Large intestine (tissue), 3 donors: ENCODE measurements at regions not wholly inside any gene's neighbourhood (a gene's known extent, or its start where the extent isn't known, plus 50 kb on each side); places are given as distances from the start of the nearest gene placed in this dataset.

Experiments
- DNase-seq, 2 donors: peaks; one replicate each; pipeline versions ENCODE4 v3.0.0 to v3.0.0-alpha.2; 2013
- H3K27ac ChIP-seq: one replicate; pipeline ENCODE4 v1.5.1; 2013; ENCODE audit warnings: low read length
- H3K27me3 ChIP-seq: 2 replicates; pipeline ENCODE4 v1.6.1; 2013; ENCODE audit warnings: low read length; ENCODE audit not compliant: control insufficient read depth, insufficient read depth
- H3K36me3 ChIP-seq: 2 replicates; pipeline ENCODE4 v1.6.1; 2013; ENCODE audit warnings: low read length; ENCODE audit not compliant: control insufficient read depth, insufficient read depth
- H3K4me1 ChIP-seq: one replicate; pipeline ENCODE4 v1.6.1; 2013; ENCODE audit warnings: low read length; ENCODE audit not compliant: control insufficient read depth, insufficient read depth
- H3K4me3 ChIP-seq: one replicate; pipeline ENCODE4 v1.5.1; 2013; ENCODE audit warnings: low read length
- H3K9me3 ChIP-seq: one replicate; pipeline ENCODE4 v1.6.1; 2013; ENCODE audit warnings: mild to moderate bottlenecking, low read depth, low read length, moderate library complexity; ENCODE audit not compliant: control insufficient read depth
- WGBS: methylation state at CpG from one replicate; pipeline ENCODE4 v1.1.5; 2013; ENCODE audit warnings: low lambda C conversion rate; ENCODE audit not compliant: insufficient coverage; 5-methylcytosine and 5-hydroxymethylcytosine counted together

GRCh38 chr6:65776332-65776731 is 69.3 kb upstream of the EYS start:
- H3K27me3 ChIP-seq = no peaks in the 10 kb centered on the region
- H3K4me1 ChIP-seq = no peaks in the 10 kb centered on the region
- H3K4me3 ChIP-seq = no peak overlapping the region
- peak in 1 of 2 donors; percentile 4 for DNase-seq
- H3K27ac ChIP-seq = no peak overlapping the region
- H3K36me3 ChIP-seq = no peaks in the 10 kb centered on the region
- no peaks in the 10 kb centered on the region for H3K9me3 ChIP-seq
- WGBS = no CpG with 5 or more reads among the region's 4 CpGs

DNA sequence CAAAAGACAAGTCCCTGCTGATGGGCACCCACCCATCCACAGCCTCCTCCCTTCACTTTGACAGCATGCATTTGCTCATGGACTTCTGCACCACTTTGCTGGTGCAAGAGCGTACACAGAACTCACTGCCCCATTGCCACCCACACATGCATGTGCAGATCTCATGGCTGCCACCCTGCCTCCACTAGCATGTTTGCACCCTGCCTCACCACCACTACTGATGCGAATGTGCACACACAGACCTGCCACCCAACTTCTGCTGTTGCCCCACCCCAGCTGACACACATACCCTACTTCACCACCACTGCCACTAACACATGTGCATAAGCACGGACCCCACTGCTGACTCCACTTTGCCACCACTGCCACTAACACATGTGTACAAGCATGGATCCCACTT is 64.9 kb upstream of the EYS start:
- Histone ChIP-seq H3K36me3 (no peaks in the 10 kb centered on the region), H3K9me3 (no peaks in the 10 kb centered on the region), H3K4me1 (no peaks in the 10 kb centered on the region), H3K27ac (no peak overlapping the region), H3K4me3 (no peak overlapping the region), H3K27me3 (no peaks in the 10 kb centered on the region)
- no CpG with 5 or more reads among the region's 3 CpGs for WGBS
- DNase-seq = no peak

GRCh38 chr6:65761890-65762289 is 54.9 kb upstream of the EYS start:
- no peak for DNase-seq
- Histone ChIP-seq H3K36me3 (no peaks in the 10 kb centered on the region), H3K4me3 (no peak overlapping the region), H3K9me3 (peaks cover 3% of the 10 kb centered on the region), H3K4me1 (no peaks in the 10 kb centered on the region), H3K27ac (no peak overlapping the region), H3K27me3 (no peaks in the 10 kb centered on the region)
- no CpG with 5 or more reads among the region's 4 CpGs for WGBS

DNA sequence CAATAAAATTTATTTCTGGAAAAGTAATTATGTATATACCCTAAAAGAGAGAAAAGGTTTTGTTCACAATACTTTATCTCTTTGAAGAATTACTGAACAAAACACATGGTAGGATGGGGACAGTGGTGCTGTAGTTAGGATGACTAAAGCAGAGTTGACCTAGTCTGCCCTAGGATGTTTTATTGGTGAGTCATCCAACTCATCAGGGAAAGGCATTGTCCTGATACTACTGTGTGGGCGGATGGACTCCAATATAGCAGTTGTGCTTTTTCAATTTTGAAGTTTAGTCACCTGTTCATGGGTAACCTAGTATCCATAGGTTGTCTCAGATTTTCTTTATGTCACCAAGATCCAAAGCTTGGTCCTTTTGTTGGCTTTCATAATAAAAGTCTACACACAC is 53.3 kb upstream of the EYS start:
- Histone ChIP-seq H3K4me1 (no peaks in the 10 kb centered on the region), H3K36me3 (no peaks in the 10 kb centered on the region), H3K9me3 (peaks cover 3% of the 10 kb centered on the region), H3K4me3 (no peak overlapping the region), H3K27ac (no peak overlapping the region), H3K27me3 (no peaks in the 10 kb centered on the region)
- no peak for DNase-seq
- 100% methylated on average over 1 of the region's 1 CpG for WGBS
